Activated CD8-positive, alpha-beta memory T cell treated with anti-CD3 and anti-CD28 coated beads for 4 hours (primary cell): ENCODE measurements at regions not wholly inside any gene's neighbourhood (a gene's known extent, or its start where the extent isn't known, plus 50 kb on each side); places are given as distances from the start of the nearest gene placed in this dataset.
"Not testable (repeated sequence)": the region's sequence is repeated elsewhere in the genome, so short reads cannot be mapped to it uniquely, and the experiment has no call there.

Experiments
- DNase-seq, 2 donors: peaks; one replicate each; pipeline ENCODE4 v3.0.0-alpha.2; 2020; ENCODE audit warnings: low read depth in 2 of 2

DNA sequence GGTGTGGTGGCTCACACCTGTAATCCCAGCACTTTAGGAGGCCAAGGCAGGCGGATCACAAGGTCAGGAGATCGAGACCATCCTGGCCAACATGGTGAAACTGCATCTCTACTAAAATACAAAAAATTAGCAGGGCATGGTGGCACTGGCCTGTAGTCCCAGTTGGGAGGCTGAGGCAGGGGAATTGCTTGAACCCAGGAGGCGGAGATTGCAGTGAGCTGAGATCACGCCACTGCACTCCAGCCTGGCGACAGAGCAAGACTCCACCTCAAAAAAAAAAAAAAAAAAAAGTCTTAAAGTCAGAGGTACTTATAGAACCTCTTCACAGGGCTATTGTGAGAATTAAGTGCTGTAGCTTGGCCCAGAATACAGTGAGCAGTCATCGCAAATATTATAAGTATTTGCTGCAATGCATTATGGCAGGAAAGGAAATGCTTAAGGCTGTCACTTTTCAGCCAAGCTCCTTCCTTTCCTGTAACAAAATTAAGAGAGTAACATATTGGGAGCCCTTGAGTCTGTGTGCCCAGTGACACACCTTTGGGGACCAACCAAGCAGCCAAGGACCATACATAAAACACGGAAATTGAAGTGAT, 110.9 kb upstream of the HAND1 start:
- not testable (repeated sequence) for DNase-seq

DNA sequence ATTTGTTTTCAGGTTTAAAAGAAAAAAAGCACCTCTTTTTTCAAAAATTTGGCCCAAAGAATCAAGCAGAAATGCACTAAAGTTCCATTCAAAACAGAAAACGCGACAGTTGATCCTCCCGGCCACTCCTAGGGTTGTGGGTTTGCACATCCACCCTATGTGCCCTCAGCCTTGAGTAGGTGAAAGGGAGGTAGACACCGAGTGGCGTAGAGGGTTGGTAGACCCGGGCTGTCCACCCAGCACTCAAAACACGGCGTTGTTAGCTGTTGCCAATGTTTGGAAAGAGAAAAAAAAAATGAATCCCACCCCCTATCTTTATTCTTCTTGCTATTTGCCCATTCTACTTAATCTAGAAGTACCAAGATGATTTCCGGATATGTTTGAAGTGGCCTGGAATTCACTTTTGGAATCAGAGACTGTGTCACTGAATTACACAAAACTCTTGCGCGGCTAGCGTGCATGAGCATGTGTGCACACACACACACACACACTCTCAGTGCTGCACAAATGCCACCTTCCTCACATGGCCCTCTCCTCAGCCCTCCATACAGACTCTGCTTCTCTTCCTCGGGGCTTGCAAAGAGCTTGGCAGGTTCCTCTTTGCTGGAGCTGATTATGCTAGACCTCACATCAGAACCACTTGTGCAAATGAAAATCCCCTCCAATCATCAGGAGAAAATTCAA, 110.2 kb upstream of the HAND1 start:
- DNase-seq, result no peak

DNA sequence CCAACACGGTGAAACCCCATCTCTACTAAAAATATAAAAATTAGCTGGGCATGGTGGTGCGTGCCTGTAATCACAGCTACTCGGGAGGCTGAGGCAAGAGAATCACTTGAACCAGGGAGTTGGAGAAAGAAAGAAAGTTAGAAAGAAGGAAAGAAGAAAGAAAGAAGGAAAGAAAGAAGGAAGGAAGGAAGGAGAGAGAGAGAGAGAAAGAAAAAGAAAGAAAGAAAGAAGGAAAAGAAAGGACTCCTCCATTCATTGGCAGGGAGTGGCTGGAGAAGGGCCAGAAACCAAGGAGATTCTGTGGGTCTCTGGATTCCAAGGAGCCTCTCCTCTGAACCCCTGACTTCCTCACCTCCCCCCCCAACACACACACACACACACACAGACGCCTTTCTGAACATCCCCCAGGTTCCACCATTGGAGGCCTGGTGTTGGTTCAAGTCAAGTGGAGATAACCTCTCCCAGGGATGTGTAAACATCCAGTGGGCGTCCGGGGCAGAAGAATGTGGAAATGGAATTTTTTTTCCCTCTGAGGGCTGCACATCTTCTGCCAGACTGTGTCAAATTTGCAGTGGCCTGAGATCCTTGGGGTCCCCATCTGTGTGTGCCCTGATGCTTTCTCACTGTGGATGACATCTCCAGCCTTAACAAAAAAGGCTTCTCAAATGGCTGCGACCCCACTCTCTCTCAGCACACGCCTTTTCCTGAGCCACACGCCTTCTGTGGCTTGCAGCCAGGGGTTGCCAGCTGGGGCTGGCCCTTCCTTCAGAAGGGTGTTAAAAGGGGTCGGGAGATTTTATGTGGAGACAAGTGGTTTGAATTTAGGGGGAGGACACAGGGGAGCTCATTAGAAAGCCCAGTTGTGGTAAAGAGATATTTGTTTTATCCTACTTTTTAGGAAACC, 109.3 kb upstream of the HAND1 start:
- no peak for DNase-seq

- DNase-seq, result no peak
Observed at GRCh38 chr5:154583671-154584177, 105.7 kb upstream of the HAND1 start.

- no peak for DNase-seq
Observed at GRCh38 chr5:154580422-154580821, 102.4 kb upstream of the HAND1 start.

DNA sequence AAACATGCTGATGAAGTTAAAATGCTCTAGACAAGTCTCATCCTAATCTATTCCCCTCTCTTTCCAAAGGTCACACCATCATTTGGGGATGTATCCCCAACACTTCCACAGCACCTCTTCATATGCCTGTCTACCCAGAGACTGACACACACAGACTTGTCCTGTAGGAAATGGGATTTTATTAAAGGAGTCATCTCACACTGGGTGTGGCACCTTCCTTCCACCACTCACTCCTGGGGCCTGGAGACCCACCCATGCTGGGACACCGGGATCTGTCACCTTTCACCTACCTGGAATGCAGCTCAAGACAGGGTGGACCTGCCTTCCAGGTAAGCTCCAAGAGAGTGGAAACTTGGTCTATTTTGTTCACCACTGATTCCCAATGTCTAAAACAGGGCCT, 99.4 kb upstream of the HAND1 start:
- DNase-seq, result no peak

- no peak for DNase-seq
Observed at GRCh38 chr5:154576429-154576806, 98.4 kb upstream of the HAND1 start.

- DNase-seq, result no peak
Observed at GRCh38 chr5:154575546-154576428, 97.8 kb upstream of the HAND1 start.

GRCh38 chr5:154573011-154573410, 95.0 kb upstream of the HAND1 start:
- DNase-seq, result no peak

- no peak for DNase-seq
Observed at GRCh38 chr5:154571325-154572035, 93.5 kb upstream of the HAND1 start.

DNA sequence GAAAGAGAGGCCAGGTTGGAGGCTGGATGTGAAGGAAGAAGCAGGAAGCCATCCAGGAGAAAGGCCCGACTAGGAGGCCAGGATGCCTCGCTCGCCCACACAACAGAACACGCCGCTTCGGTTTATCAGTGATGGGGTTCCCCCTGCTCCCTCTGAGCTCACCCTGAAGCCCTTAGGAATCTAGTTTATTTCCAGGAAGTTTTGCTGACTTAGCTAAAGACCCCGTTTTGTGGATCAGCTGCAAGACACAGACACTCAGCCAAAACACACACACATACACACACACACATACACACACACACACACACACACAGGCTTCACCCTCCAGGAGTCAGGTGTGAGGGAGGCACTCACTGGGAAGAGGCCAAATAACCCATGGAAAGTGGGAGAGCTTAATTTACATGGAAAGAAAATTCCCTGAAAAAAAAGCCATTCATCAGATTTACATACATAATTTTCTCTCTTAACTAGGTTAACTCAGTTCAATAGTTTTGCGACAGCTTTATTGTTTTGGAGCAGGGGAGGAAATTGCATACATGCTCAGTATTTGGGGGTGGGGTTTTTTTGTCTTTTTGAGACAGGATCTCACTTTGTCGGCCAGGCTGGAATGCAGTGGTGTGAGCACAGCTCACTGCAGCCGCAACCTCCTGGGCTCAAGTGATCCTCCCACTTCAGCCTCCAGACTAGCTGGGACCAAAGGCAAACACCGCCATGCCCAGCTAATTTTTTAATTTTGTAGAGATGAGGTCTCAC, 92.7 kb upstream of the HAND1 start:
- DNase-seq, result no peak

- no peak for DNase-seq
Observed at GRCh38 chr5:154568589-154568988, 90.6 kb upstream of the HAND1 start.

- no peak for DNase-seq
Observed at GRCh38 chr5:154567155-154567554, 89.1 kb upstream of the HAND1 start.

DNA sequence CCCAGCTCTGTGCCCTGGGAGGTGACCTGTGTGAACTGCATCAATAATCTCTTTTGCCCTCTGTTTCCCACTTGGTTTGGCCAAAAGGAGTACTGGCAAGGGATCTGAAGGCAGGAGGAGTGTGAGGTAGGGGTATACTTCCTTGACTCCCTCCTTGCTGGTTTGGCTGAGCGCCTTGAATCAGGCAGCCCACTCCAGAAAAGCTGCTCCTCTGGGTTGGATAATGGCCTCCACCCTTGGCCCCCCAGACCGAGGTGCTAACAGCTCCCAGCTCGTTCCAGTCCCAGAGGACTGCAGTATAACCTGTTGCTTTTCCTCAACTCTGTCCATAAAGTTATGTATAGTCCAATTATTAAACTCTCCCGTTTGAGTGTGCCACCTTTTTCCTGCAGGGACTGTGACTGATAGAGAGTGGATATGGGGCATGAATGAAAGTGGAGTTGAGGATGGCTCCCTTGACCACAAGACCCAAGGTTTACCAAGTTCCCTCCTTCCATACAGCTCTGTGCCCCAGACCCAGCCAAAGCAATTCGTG, 88.2 kb upstream of the HAND1 start:
- no peak for DNase-seq

DNA sequence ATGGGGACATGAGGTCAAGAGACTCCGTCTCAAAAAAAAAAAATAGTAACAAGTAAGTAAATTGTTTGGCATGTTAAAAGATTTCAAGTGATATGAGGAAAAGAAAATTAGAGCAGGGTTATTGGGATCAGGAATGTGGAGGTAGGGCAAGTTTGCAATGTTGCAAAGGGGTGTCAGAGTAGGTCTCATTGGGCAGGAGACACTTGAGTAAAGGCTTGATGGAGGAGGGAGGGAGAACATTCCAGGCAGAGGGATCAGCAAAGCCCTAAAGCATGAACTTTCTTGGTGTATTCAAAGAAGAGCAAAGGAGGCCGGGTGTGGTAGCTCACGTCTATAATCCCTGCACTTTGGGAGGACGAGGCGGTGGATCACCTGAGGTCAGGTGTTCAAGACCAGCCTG, 87.1 kb upstream of the HAND1 start:
- DNase-seq, result no peak

DNA sequence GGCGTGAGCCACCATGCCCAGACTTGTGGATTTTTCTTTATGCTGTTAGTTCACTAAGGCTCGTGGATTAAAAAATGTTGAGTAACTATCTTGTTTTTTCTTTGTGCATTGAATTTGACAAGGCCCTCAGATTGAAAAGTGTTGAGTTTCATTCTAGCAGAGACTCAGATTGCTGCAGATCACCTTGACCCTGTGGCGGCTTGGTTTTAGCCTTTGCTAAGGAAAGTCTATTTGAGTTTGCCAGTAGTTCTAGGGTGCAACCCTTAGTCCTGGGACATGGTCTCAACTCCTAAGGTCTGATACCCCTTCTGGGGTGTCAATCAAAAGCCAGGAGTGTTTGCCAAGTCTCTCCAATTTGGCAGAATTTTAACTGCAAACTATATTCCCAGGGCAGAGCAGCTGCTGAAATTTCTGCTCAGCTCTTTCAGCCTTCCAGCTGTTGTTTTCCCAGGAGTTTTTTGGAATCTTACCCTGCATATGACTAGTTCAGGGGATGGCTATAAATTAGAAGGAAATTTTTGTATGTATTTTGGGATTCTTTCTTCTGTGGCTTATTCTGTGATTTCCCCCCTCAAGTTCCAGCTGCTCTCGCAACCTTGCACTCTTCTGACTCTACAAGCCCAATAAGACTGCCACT, 84.3 kb upstream of the HAND1 start:
- DNase-seq, result no peak

- DNase-seq, result no peak
Observed at GRCh38 chr5:154559398-154560276, 81.6 kb upstream of the HAND1 start.

GRCh38 chr5:154557548-154557947, 79.5 kb upstream of the HAND1 start:
- DNase-seq, result no peak
